ENCODE measurements at regions not wholly inside any gene's neighbourhood (a gene's known extent, or its start where the extent isn't known, plus 50 kb on each side); places are given as distances from the start of the nearest gene placed in this dataset.

DNA sequence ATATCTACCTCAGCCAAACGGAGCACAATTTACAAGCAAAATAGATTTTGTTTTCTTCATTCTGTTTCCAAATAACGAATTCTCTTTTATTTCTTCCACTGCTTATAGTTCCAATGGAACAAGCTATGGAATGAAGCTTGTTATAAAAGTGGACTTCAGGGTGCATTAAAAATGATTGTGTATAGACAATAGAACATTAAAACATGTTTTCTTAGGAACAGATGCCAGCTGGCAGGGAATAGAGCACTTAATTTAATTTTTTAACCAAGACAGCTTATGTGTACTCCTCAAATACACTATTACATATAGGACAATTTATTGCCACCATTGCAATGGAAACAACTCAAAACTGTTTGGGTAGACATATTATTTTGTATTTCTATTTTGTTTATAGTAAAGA lies 860.1 kb upstream of the TYRP1 start:
- TF ChIP-seq GATA3 (IDR thresholded peaks at IDR 0.05; ENCODE audit: low read depth, low read length) (no peak), GATA2 (IDR thresholded peaks at IDR 0.05; ENCODE audit: low read depth, low read length) (no peak)

DNA sequence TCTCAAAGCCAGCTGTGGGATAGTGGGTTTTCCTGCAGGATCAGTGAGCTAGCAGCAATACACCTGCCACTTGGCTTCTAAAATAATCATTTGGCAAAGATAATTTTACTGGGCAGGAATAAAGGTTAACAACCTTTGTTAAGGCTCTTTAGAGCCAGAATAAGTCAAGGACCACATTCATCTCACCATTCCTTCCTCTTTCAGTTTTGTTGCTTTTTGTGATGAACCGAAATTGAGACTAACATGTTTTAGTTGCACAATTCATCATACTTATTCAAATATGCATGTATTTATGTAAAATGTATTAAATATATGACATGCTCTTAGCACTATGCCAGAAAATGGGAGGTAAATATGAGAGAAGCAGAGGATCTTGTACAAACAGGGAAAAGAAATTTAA lies 824.4 kb upstream of the TYRP1 start:
- no peak for TF ChIP-seq GATA3 (IDR thresholded peaks at IDR 0.05; ENCODE audit: low read depth, low read length)
- no peak for TF ChIP-seq GATA2 (IDR thresholded peaks at IDR 0.05; ENCODE audit: low read depth, low read length)

DNA sequence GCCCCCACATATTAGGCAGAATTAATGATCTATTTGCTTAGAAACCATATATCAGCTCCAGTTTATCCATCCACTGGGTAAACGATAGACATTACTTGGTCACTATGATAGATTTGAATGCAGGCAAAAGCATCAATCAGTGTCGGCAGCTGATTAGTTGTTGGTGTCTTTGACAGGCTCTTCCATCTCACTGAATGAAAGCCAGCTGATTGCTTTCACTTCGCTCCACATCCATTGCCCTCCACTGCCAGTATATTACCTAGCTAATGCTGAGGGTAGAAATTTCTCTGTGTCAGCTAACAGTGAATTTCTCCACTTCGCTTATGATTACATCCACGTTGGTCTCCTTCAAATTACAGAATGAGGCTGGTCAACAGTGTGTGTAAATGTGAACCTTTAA lies 821.3 kb upstream of the TYRP1 start:
- TF ChIP-seq GATA2 (IDR thresholded peaks at IDR 0.05; ENCODE audit: low read depth, low read length) (no peak), GATA3 (IDR thresholded peaks at IDR 0.05; ENCODE audit: low read depth, low read length) (no peak)

DNA sequence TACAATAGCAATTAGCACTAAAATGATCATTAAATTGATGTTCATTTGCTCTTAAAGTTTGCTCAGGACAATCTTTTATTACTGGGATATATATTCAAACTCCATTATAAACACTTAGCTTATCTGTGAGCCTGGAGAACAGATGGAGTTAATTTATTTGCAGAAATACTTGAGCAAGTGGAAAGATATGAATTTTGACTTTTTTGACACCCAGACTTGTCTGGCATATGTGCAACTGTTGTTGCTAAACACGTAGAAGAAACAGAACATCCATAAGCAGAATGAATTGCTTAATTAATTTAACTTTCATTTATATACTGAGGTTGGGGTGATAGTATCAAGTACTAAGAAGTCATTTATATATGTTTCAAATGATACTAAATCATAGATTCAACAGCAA lies 820.7 kb upstream of the TYRP1 start:
- TF ChIP-seq GATA3 (IDR thresholded peaks at IDR 0.05; ENCODE audit: low read depth, low read length) (no peak), GATA2 (IDR thresholded peaks at IDR 0.05; ENCODE audit: low read depth, low read length) (no peak)

DNA sequence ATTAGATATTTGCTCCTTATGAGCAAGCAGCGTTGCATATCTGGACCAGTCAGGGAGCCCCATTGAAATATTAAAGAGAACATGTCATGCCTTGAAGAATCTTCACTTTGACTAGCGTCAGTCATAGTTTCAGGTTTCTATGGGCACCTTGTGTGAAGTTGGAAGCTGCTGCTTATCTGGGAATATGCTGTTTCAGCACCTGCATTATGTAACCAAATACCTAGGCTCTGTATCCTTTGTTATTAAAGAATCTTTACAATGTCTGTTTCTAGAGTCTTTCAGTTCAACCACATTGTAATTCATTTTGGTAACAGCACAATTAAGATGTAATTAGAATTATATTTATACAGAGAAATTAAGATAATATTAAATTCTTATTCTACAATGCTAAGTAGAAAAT lies 818.8 kb upstream of the TYRP1 start:
- TF ChIP-seq GATA3 (IDR thresholded peaks at IDR 0.05; ENCODE audit: low read depth, low read length): no peak
- no peak for TF ChIP-seq GATA2 (IDR thresholded peaks at IDR 0.05; ENCODE audit: low read depth, low read length)

DNA sequence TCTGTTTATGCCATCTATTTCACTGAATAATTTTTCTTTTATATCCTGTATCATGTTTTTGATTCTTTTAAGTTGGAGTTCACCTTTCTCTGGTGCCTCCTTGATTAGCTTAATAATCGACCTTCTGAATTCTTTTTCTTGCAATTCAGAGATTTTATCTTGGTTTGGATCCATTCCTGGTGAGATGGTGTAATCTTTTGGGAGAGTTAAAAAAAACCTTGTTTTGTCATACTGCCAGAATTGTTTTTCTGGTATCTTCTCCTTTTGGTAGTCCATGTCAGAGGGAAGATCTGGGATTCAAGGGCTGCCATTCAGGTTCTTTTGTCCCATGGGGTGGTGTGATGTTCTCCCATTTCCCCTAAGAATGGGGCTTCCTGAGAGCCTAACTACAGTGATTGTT lies 800.8 kb upstream of the TYRP1 start:
- TF ChIP-seq GATA2 (IDR thresholded peaks at IDR 0.05; ENCODE audit: low read depth, low read length) (no peak), GATA3 (IDR thresholded peaks at IDR 0.05; ENCODE audit: low read depth, low read length) (no peak)

DNA sequence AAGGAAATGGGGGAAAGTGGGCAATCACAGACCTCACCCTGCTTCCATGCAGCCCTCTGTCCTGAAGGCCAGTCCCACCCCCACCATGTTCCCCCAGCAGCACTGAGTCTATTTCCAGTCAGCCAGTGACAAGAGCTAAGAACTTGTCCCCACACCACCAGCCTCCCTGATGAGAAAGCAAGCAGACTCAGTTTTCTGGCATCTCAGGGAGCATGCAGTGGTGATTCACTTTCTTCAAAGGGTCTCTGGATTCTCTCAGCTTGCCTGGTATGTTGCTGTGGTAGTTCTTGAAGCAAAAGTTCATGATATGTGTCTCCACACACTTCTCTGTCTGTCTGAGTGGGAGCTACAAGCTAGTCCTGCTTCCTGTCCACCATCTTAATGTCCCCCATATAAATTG lies 799.9 kb upstream of the TYRP1 start:
- TF ChIP-seq GATA2 (IDR thresholded peaks at IDR 0.05; ENCODE audit: low read depth, low read length) (no peak), GATA3 (IDR thresholded peaks at IDR 0.05; ENCODE audit: low read depth, low read length) (no peak)

DNA sequence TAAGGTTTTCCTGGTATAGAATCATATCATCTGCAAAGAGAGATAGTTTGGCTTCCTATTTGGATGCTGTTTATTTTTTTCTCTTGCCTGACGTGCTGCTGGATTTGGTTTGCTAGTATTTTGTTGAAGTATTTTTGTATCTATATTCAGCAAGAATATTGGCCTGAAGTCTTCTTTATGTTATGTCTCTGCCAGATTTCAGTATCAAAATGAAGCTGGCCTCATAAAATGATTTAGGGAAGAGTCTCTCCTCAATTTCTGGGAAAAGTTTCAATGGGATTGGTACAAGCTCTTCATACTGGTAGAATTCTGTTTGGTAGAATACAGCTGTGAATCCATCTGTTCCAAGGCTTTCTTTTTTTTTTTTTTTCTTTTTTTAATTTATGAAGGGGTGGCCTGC lies 799.0 kb upstream of the TYRP1 start:
- TF ChIP-seq GATA2 (IDR thresholded peaks at IDR 0.05; ENCODE audit: low read depth, low read length): no peak
- no peak for TF ChIP-seq GATA3 (IDR thresholded peaks at IDR 0.05; ENCODE audit: low read depth, low read length)

DNA sequence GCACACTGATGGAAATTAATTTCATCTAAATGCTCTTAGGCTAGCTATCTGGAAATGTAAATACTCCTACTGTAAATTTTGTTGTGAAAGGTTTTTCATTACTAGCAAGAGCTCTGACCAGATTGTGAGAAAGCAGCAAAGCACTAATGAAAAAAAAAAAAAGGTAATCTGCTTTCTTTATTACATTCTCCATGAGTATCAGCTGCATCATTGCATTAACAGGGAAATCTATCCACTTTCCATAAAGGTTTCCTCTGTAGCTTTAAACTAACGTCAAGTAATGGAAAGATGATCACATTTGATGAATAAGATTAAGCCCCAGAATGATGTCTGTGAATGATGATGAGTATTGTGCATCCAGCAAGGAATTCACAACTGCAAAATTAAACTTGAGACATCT lies 790.6 kb upstream of the TYRP1 start:
- TF ChIP-seq GATA3 (IDR thresholded peaks at IDR 0.05; ENCODE audit: low read depth, low read length): no peak
- TF ChIP-seq GATA2 (IDR thresholded peaks at IDR 0.05; ENCODE audit: low read depth, low read length): no peak

DNA sequence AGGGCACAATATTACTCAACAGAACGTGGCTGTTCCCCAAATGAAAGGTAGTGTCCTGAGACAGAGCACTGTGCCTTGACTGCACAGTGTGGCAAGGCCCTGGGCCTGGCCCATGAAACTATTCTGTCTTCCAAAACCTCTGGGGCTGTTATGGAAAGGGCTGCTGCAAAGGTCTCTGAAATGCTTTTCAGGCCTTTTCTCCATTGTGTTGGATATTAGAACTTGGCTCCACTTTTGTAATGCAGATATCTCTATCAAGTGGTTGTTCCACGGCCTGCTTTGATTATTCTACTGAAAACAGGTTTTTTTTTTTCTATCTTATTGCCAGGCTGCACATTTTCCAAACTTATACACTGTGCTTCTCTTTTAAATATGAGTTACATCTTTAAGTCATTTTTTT lies 777.5 kb upstream of the TYRP1 start:
- TF ChIP-seq GATA3 (IDR thresholded peaks at IDR 0.05; ENCODE audit: low read depth, low read length): no peak
- TF ChIP-seq GATA2 (IDR thresholded peaks at IDR 0.05; ENCODE audit: low read depth, low read length): no peak

DNA sequence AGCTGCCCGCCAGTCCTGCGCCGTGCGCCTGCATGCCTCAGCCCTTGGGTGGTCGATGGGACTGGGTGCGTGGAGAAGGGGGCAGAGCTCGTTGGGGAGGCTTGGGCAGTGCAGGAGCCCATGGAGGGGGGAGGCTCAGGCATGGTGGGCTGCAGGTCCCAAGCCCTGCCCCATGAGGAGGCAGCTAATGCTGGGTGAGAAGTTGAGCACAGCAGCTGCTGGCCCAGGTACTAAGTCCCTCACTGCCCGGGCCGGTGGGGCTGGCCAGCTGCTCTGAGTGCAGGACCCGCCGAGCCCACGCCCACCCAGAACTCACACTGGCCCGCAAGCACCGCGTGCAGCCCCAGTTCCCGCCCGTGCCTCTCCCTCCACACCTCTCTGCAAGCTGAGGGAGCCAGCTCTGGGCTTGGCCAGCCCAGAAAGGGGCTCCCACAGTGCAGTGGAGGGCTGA lies 764.3 kb upstream of the TYRP1 start:
- TF ChIP-seq GATA3 (IDR thresholded peaks at IDR 0.05; ENCODE audit: low read depth, low read length): no peak
- no peak for TF ChIP-seq GATA2 (IDR thresholded peaks at IDR 0.05; ENCODE audit: low read depth, low read length)

DNA sequence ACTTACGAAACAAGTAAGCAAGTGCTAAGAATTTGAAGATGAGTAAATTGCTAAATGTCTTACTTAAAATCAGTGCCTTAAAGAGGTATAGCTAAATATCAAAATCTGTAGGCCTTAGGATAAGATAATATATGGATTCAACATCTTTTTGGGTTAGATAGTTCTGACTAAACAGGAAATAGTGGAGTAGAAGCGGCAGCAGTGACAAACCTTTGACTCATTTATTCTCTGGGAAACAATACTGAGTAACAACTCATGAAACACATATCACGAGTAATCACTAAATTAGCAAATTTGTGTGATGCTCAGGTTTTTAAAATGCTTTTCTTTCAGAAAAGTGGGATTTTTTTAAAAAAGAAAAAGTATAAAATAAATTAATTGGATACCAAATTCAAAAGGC lies 762.1 kb upstream of the TYRP1 start:
- no peak for TF ChIP-seq GATA3 (IDR thresholded peaks at IDR 0.05; ENCODE audit: low read depth, low read length)
- no peak for TF ChIP-seq GATA2 (IDR thresholded peaks at IDR 0.05; ENCODE audit: low read depth, low read length)

DNA sequence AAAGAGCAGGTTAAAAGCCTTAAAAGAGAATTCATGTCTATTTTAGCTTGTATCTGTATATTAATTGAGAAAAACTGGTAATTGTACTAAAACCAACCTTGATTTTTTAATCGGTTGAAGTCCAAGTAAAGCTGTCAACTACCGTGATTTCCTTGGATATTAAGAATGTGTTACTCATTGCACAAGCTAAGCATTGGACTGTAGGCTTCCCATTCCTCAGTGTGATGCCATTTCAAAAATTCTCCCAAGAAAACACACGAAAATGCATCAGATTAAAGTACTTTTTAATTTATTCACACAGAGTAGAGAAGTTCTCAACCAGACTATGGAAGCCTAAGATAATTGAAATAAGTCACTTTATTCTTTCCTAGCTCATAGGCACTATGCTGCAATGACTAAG lies 761.4 kb upstream of the TYRP1 start:
- no peak for TF ChIP-seq GATA2 (IDR thresholded peaks at IDR 0.05; ENCODE audit: low read depth, low read length)
- no peak for TF ChIP-seq GATA3 (IDR thresholded peaks at IDR 0.05; ENCODE audit: low read depth, low read length)

DNA sequence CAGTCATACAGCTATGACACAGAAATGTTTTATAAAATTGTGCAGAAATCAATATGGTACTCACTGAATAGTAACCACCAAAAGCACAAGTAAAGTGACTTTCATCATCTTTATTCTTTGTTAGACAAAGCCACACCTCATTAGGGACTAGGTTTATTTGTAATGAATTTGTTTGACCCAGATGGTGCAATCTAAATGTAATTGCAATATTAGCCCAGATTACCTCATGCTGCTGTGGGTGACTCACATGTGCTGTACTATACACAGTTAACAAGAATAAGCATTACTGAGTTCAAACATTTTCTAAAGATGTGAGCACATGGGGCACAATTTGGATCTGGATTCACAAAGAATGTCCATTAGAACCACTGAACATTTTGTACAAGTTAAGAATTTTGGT lies 759.3 kb upstream of the TYRP1 start:
- no peak for TF ChIP-seq GATA3 (IDR thresholded peaks at IDR 0.05; ENCODE audit: low read depth, low read length)

DNA sequence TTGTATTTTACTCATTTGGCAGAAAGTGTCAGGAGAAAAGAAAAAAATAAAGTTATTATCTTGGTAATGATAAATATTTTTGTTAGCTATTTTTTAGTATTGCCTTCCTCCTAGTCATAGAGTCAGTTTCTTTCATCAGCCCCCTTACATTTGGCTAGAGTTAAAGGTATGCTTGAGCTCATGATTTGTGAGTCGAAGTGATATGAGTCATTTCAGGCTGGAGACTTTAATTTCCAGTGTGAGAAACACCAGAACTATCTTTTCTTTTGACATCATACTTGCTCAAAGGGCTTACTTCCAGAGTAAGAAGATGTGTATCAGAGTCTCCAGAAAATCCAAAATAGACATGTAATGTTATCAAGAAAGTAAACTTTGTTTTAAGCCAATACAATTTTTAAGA lies 746.7 kb upstream of the TYRP1 start:
- TF ChIP-seq GATA3 (IDR thresholded peaks at IDR 0.05; ENCODE audit: low read depth, low read length) (no peak), GATA2 (IDR thresholded peaks at IDR 0.05; ENCODE audit: low read depth, low read length) (no peak)

DNA sequence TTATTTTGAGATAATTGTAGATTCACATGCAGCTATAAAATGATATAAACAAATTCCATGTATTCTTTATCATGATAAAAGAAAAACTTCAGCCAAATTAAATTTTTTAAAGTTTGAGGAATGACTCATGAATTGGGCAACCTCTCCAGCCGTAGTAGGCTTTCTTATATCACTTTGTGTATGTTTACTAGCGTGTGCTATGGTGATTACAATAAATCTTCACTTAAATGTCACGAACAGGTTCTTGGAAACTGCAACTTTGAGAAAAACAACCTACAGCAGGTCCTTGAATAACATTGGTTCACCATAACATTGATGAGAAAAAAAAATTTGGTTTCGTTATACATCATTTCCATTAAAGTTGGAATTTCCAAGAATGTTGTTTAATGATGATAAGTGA lies 730.9 kb upstream of the TYRP1 start:
- TF ChIP-seq GATA2 (IDR thresholded peaks at IDR 0.05; ENCODE audit: low read depth, low read length): no peak
- TF ChIP-seq GATA3 (IDR thresholded peaks at IDR 0.05; ENCODE audit: low read depth, low read length): no peak
